ENCODE measurements at regions not wholly inside any gene's neighbourhood (a gene's known extent, or its start where the extent isn't known, plus 50 kb on each side); places are given as distances from the start of the nearest gene placed in this dataset.
"Not testable (repeated sequence)": the region's sequence is repeated elsewhere in the genome, so short reads cannot be mapped to it uniquely, and the experiment has no call there.

GRCh38 chr1:56255516-56256152 is 323.7 kb downstream of the PLPP3 start:
- H3K4me3 ChIP-seq (ENCODE audit: low read depth, low read length) = no peak overlapping the region
- TF ChIP-seq, protein P1, sequence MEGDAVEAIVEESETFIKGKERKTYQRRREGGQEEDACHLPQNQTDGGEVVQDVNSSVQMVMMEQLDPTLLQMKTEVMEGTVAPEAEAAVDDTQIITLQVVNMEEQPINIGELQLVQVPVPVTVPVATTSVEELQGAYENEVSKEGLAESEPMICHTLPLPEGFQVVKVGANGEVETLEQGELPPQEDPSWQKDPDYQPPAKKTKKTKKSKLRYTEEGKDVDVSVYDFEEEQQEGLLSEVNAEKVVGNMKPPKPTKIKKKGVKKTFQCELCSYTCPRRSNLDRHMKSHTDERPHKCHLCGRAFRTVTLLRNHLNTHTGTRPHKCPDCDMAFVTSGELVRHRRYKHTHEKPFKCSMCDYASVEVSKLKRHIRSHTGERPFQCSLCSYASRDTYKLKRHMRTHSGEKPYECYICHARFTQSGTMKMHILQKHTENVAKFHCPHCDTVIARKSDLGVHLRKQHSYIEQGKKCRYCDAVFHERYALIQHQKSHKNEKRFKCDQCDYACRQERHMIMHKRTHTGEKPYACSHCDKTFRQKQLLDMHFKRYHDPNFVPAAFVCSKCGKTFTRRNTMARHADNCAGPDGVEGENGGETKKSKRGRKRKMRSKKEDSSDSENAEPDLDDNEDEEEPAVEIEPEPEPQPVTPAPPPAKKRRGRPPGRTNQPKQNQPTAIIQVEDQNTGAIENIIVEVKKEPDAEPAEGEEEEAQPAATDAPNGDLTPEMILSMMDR (IDR thresholded peaks at IDR 0.05; ENCODE audit: low read depth, low read length, missing control alignments) = no peak
- DNase-seq (ENCODE audit: low read depth) = no peak

- no peak overlapping the region for H3K4me3 ChIP-seq (ENCODE audit: low read depth, low read length)
- TF ChIP-seq, protein P1 (IDR thresholded peaks at IDR 0.05; ENCODE audit: low read depth, low read length, missing control alignments) = no peak
- DNase-seq (ENCODE audit: low read depth) = no peak
These were observed 325.2 kb downstream of the PLPP3 start for GRCh38 chr1:56254130-56254529.

DNA sequence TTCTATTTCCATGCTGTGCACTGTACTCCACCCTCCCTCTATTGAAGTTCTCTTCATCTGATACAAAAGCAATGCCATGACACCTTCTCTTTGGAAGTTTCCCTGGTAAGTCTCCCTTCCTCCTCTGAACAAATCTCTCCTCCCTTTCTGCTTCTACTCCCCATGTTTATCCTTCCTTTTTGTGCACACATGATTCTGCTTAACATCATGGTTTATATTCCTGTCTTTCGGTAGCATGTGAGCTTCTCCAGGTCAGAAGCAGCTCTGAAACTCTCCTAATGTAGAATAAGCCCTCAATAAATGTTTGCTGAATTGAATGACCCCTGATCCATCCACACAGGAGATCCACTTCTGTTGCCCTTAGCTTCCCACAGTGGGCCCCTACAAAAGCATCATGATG is 328.6 kb downstream of the PLPP3 start:
- H3K4me3 ChIP-seq (ENCODE audit: low read depth, low read length) = no peak overlapping the region
- TF ChIP-seq, protein P1 (IDR thresholded peaks at IDR 0.05; ENCODE audit: low read depth, low read length, missing control alignments) = no peak
- no peak for DNase-seq (ENCODE audit: low read depth)

GRCh38 chr1:56249234-56249633 is 330.1 kb downstream of the PLPP3 start:
- TF ChIP-seq, protein P1 (IDR thresholded peaks at IDR 0.05; ENCODE audit: low read depth, low read length, missing control alignments) = no peak
- DNase-seq (ENCODE audit: low read depth) = no peak
- no peak overlapping the region for H3K4me3 ChIP-seq (ENCODE audit: low read depth, low read length)

DNA sequence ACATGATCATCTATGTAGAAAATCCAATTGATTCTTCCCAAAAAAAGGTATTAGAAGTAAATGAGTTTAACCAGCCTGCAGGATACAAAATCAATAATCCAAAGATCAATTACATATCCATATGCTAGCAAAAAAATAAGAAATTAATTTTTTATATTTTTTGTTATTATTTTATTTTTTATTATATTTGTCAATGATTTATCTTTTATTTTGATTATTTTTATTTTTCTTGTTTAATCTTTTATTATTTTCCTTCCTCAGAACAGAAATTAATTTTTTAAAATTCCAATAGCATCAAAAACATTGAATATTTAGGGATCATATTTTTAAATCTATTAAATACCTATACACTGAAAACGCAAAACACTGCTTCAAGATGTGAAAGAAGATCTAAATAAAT is 331.2 kb downstream of the PLPP3 start:
- H3K4me3 ChIP-seq (ENCODE audit: low read depth, low read length) = no peak overlapping the region
- TF ChIP-seq, protein P1 (IDR thresholded peaks at IDR 0.05; ENCODE audit: low read depth, low read length, missing control alignments) = no peak
- DNase-seq (ENCODE audit: low read depth) = no peak

DNA sequence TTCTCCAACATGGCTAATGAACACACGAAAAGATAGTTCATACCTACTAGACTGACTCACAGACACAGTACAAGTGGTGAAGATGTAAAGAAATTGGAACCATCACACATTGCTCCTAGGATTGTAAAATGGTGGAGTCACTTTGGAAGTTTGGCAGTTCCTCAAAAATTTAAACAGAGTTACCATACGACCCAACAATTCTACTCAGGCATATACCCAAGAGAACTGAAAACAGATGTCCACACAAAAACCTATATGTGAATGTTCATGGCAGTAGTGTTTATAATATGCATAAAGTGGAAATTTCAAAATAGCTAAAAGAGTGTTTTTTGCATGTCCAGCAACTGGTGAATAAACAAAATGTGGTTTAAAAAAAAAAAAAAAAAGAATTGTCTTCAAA is 332.6 kb downstream of the PLPP3 start:
- not testable (repeated sequence) for H3K4me3 ChIP-seq (ENCODE audit: low read depth, low read length); DNase-seq (ENCODE audit: low read depth)

- TF ChIP-seq, protein P1 (IDR thresholded peaks at IDR 0.05; ENCODE audit: low read depth, low read length, missing control alignments) = no peak
- no peak overlapping the region for H3K4me3 ChIP-seq (ENCODE audit: low read depth, low read length)
- DNase-seq (ENCODE audit: low read depth) = no peak
These were observed 339.0 kb downstream of the PLPP3 start for GRCh38 chr1:56240400-56240799.

Measured in GM12864 (cell line).